Endothelial cell of umbilical vein (primary cell): ENCODE measurements at regions not wholly inside any gene's neighbourhood (a gene's known extent, or its start where the extent isn't known, plus 50 kb on each side); places are given as distances from the start of the nearest gene placed in this dataset.

Experiments used
- BruUV-seq: library from RNA; stranded (reverse); fragments of 400-500 nt; replicated peaks from 2 replicates; lab custom pipeline; 2021; lab: Mats Ljungman, UMichigan
- CTCF ChIA-PET: fragments of 300-600, 350-600 bp; sonication (Branson Sonifier 250); formaldehyde crosslinking; loops from one replicate; lab custom pipeline; 2021; ENCODE audit warnings: antibody characterized with exemption, inconsistent platforms; lab: Charles Lee
- POLR2A ChIA-PET: fragments of 300-600, 350-600 bp; sonication (Branson Sonifier 250); formaldehyde crosslinking; loops from one replicate; lab custom pipeline; 2021; ENCODE audit warnings: antibody characterized with exemption, inconsistent platforms; lab: Charles Lee
- DNase-seq: peaks from one replicate; pipeline ENCODE4 v3.0.0-alpha.2; 2011; ENCODE audit warnings: low read depth, low spot score
- FAIRE-seq: peaks from 2 replicates; lab custom pipeline; 2011; peaks lifted over from hg19 to GRCh38; lab: Jason Lieb, UNC
- H2AFZ ChIP-seq: 2 replicates; pipeline ENCODE4 v1.6.0; 2012; ENCODE audit warnings: low read depth, low read length, control low read depth, inconsistent platforms
- H3K27ac ChIP-seq: 2 replicates; pipeline ENCODE4 v1.5.1; 2011; ENCODE audit warnings: low read depth, mild to moderate bottlenecking, control low read depth, low read length, moderate library complexity; ENCODE audit not compliant: insufficient read depth
- H3K27me3 ChIP-seq, 2 experiments: 2 replicates each; pipeline versions ENCODE4 v1.6.0 to v1.6.1; 2011; ENCODE audit warnings: low read length in 2 of 2, mixed read lengths in 1 of 2; ENCODE audit not compliant: control insufficient read depth in 2 of 2, insufficient read depth in 2 of 2
- H3K36me3 ChIP-seq, 2 experiments: 2 replicates in 1 of 2; 3 replicates in 1 of 2; pipeline ENCODE4 v1.5.1; 2011; ENCODE audit warnings: low read length in 2 of 2, mild to moderate bottlenecking in 1 of 2, moderate library complexity in 1 of 2; ENCODE audit not compliant: control insufficient read depth in 2 of 2, insufficient read depth in 2 of 2; ENCODE audit errors: extremely low read depth in 1 of 2
- H3K4me1 ChIP-seq: 3 replicates; pipeline ENCODE4 v1.5.1; 2011; ENCODE audit warnings: mild to moderate bottlenecking, low read length; ENCODE audit not compliant: control insufficient read depth, insufficient read depth; ENCODE audit errors: extremely low read depth
- H3K4me2 ChIP-seq: 2 replicates; pipeline ENCODE4 v1.6.1; 2011; ENCODE audit warnings: low read length, control low read depth, mixed read lengths; ENCODE audit not compliant: insufficient read depth
- H3K4me3 ChIP-seq, 3 experiments: fragments of 200-600 bp in 1 of 3; sonication (generic), shearing (Covaris generic) in 1 of 3; replicated peaks in 1 of 3; 2 replicates each; pipeline ENCODE4 v1.5.1; 2011 to 2016; ENCODE audit warnings: control low read depth in 3 of 3, low read length in 3 of 3, mild to moderate bottlenecking in 2 of 3, inconsistent platforms in 1 of 3, low read depth in 1 of 3, moderate library complexity in 1 of 3; ENCODE audit not compliant: insufficient read depth in 1 of 3
- H3K79me2 ChIP-seq: 2 replicates; pipeline ENCODE4 v1.6.0; 2012; ENCODE audit warnings: low read length, inconsistent platforms; ENCODE audit not compliant: control insufficient read depth, insufficient read depth
- H3K9ac ChIP-seq: replicated peaks from 2 replicates; pipeline ENCODE3; 2011; ENCODE audit warnings: low read length, control low read depth; ENCODE audit not compliant: insufficient read depth; ENCODE audit errors: extremely low read depth
- H3K9me1 ChIP-seq: replicated peaks from 3 replicates; pipeline ENCODE4 v1.6.0; 2011; ENCODE audit warnings: mild to moderate bottlenecking, low read length; ENCODE audit not compliant: control insufficient read depth, insufficient read depth; ENCODE audit errors: extremely low read depth
- H3K9me3 ChIP-seq: replicated peaks from 2 replicates; pipeline ENCODE4 v1.5.1; 2012; ENCODE audit warnings: low read length, inconsistent platforms; ENCODE audit not compliant: control insufficient read depth, insufficient read depth
- H4K20me1 ChIP-seq: replicated peaks from 2 replicates; pipeline ENCODE3; 2011; ENCODE audit warnings: mild to moderate bottlenecking, low read length; ENCODE audit not compliant: control insufficient read depth, insufficient read depth; ENCODE audit errors: extremely low read depth
- EZH2 ChIP-seq: IDR thresholded peaks from 2 replicates; pipeline ENCODE4 v1.6.1; 2012; ENCODE audit warnings: borderline replicate concordance, low read depth, mild to moderate bottlenecking, moderate library complexity, low read length, inconsistent platforms; ENCODE audit not compliant: severe bottlenecking
- FOS ChIP-seq: IDR thresholded peaks from 2 replicates; pipeline ENCODE4 v1.6.1; 2011; ENCODE audit warnings: mild to moderate bottlenecking, low read length, moderate library complexity, borderline replicate concordance; ENCODE audit not compliant: insufficient read depth
- GATA2 ChIP-seq: IDR thresholded peaks from 2 replicates; pipeline ENCODE4 v1.7.0; 2011; ENCODE audit warnings: low read depth, mild to moderate bottlenecking, moderate library complexity, mixed read lengths, low read length; ENCODE audit not compliant: insufficient read length, insufficient read depth
- JUN ChIP-seq: IDR thresholded peaks from 2 replicates; pipeline ENCODE4 v1.6.1; 2011; ENCODE audit warnings: borderline replicate concordance, low read depth; ENCODE audit not compliant: insufficient read length, insufficient read depth
- MYC ChIP-seq: IDR thresholded peaks from one replicate; pipeline ENCODE4 v1.6.1; 2011; ENCODE audit warnings: mild to moderate bottlenecking, low read depth, low read length
- POLR2A ChIP-seq: IDR thresholded peaks from 2 replicates; pipeline ENCODE4 v1.6.1; 2012; ENCODE audit warnings: low read depth, mild to moderate bottlenecking, control low read depth, low read length
- POLR2AphosphoS5 ChIP-seq: IDR thresholded peaks from 2 replicates; pipeline ENCODE4 v1.6.1; 2012; ENCODE audit warnings: low read depth, mild to moderate bottlenecking, control low read depth, low read length, moderate library complexity; ENCODE audit not compliant: insufficient read depth
- dilution Hi-C: fragments of 300-500 bp; cut with MboI; formaldehyde crosslinking; loops from one replicate; pipeline ENCODE4 v1.15.0; 2019; ENCODE audit warnings: low sequenced_read_pairs; ENCODE audit not compliant: extremely low pct_ligation_motif_present
- intact Hi-C: fragments of 100-400 bp; cut with micrococcal nuclease; formaldehyde crosslinking; loops from one replicate; pipeline ENCODE4 v1.10.0; 2022
- TF ChIP-seq, protein P1 (sequence below), 2 donors: IDR thresholded peaks; 1 replicate in 1 of 2; 2 replicates in 1 of 2; pipeline ENCODE4 v1.5.1; 2011; ENCODE audit warnings: low read length in 2 of 2, mild to moderate bottlenecking in 2 of 2, moderate library complexity in 2 of 2, control low read depth in 1 of 2, inconsistent platforms in 1 of 2, low read depth in 1 of 2; ENCODE audit not compliant: insufficient read depth in 1 of 2; ENCODE audit errors: extremely low read depth in 1 of 2
- TF ChIP-seq, protein P2 (sequence below): IDR thresholded peaks from 2 replicates; pipeline ENCODE4 v1.6.1; 2011; ENCODE audit not compliant: insufficient read depth, insufficient read length

DNA sequence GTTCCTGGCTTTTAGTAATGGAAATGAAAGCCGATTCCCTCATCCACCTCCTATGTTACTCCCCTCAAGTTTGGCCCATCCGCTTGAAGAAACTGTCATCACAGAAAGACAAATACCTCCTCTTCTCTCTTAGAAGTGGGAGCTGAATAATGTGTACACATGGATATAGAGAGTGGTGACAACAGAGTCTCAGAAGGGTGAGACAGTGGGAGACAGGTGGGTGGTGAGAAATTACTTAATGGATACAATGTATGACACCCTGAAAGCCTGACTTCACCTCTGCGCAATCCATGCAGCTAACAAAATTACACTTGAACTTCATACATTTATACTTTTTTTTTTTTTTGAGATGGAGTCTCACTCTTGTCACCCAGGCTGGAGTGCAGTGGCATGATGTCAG, 217.5 kb downstream of the SKIDA1 start:
- Histone ChIP-seq H3K36me3 (no peaks in the 10 kb centered on the region), H3K9me1 (no peaks in the 10 kb centered on the region), H3K4me1 (no peaks in the 10 kb centered on the region), H3K9ac (no peak overlapping the region), H3K27me3 (no peaks in the 10 kb centered on the region), H3K79me2 (no peaks in the 10 kb centered on the region), H4K20me1 (no peaks in the 10 kb centered on the region), H2AFZ (no peak overlapping the region), H3K27ac (no peak overlapping the region), H3K4me2 (no peak overlapping the region), H3K9me3 (no peaks in the 10 kb centered on the region), H3K4me3 (no peak overlapping the region)
- TF ChIP-seq JUN = no peak
- TF ChIP-seq MYC = no peak
- TF ChIP-seq, protein P1, sequence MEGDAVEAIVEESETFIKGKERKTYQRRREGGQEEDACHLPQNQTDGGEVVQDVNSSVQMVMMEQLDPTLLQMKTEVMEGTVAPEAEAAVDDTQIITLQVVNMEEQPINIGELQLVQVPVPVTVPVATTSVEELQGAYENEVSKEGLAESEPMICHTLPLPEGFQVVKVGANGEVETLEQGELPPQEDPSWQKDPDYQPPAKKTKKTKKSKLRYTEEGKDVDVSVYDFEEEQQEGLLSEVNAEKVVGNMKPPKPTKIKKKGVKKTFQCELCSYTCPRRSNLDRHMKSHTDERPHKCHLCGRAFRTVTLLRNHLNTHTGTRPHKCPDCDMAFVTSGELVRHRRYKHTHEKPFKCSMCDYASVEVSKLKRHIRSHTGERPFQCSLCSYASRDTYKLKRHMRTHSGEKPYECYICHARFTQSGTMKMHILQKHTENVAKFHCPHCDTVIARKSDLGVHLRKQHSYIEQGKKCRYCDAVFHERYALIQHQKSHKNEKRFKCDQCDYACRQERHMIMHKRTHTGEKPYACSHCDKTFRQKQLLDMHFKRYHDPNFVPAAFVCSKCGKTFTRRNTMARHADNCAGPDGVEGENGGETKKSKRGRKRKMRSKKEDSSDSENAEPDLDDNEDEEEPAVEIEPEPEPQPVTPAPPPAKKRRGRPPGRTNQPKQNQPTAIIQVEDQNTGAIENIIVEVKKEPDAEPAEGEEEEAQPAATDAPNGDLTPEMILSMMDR (IDR thresholded peaks at IDR 0.05; ENCODE audit: extremely low read depth in 1 of 2, insufficient read depth in 1 of 2, low read depth in 1 of 2, low read length in 2 of 2) = no peak
- no peak for TF ChIP-seq POLR2A
- TF ChIP-seq FOS = no peak
- TF ChIP-seq EZH2 = no peak
- no peak for TF ChIP-seq GATA2
- no peak for TF ChIP-seq POLR2AphosphoS5
- TF ChIP-seq, protein P2, sequence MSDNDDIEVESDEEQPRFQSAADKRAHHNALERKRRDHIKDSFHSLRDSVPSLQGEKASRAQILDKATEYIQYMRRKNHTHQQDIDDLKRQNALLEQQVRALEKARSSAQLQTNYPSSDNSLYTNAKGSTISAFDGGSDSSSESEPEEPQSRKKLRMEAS = no peak
- intact Hi-C loops (no loop called here), dilution Hi-C loops (no loop called here)
- POLR2A ChIA-PET = no interaction called here
- no peak for DNase-seq
- CTCF ChIA-PET = interaction anchor here (1.2 kb wide), 1 partner anchor 29 kb away, joined by 5 read pairs; no protein-coding TSS in a partner anchor
- FAIRE-seq = no peak
- no TSS peak for BruUV-seq
